Gastroesophageal sphincter (tissue), 4 donors: ENCODE measurements at regions not wholly inside any gene's neighbourhood (a gene's known extent, or its start where the extent isn't known, plus 50 kb on each side); places are given as distances from the start of the nearest gene placed in this dataset.

Experiments used
- ATAC-seq: fragments of 150-250 bp; one replicate; pipeline ENCODE4 v1.9.1; 2016; ENCODE audit warnings: mild to moderate bottlenecking, moderate library complexity
- H3K27ac ChIP-seq, 4 donors: fragments of 200-600 bp; sonication (generic) in 3 of 4; 1 replicate in 3 of 4; 2 replicates in 1 of 4; pipeline ENCODE4 v1.5.1; 2016 to 2019
- H3K27me3 ChIP-seq: fragments of 200-600 bp; sonication (generic); one replicate; pipeline ENCODE4 v1.5.1; 2019
- H3K36me3 ChIP-seq, 2 donors: fragments of 200-600 bp; sonication (generic); one replicate each; pipeline ENCODE4 v1.5.1; 2019; ENCODE audit warnings: control low read depth in 1 of 2
- H3K4me1 ChIP-seq, 3 donors: fragments of 200-600 bp; sonication (generic); 1 replicate in 2 of 3; 2 replicates in 1 of 3; pipeline ENCODE4 v1.5.1; 2016 to 2019; ENCODE audit warnings: control low read depth in 2 of 3
- H3K4me3 ChIP-seq, 2 donors: fragments of 200-600 bp; sonication (generic); one replicate each; pipeline ENCODE4 v1.5.1; 2019; ENCODE audit warnings: mild to moderate bottlenecking in 1 of 2, moderate library complexity in 1 of 2
- H3K9me3 ChIP-seq, 3 donors: fragments of 200-600 bp; sonication (generic); one replicate each; pipeline ENCODE4 v1.5.1; 2017 to 2019; ENCODE audit warnings: control low read depth in 2 of 3
- EP300 ChIP-seq: sonication (generic); formaldehyde crosslinking; IDR thresholded peaks from one replicate; pipeline ENCODE4 v1.6.1; 2017; ENCODE audit warnings: antibody characterized with exemption, mild to moderate bottlenecking
- POLR2A ChIP-seq, 2 donors: fragments of 450-650 bp; IDR thresholded peaks; one replicate each; pipeline ENCODE4 v1.6.1; 2017; ENCODE audit warnings: antibody characterized with exemption in 2 of 2, mild to moderate bottlenecking in 2 of 2, moderate library complexity in 1 of 2
- POLR2AphosphoS5 ChIP-seq: sonication (generic); formaldehyde crosslinking; IDR thresholded peaks from one replicate; pipeline ENCODE4 v1.6.1; 2017; ENCODE audit warnings: antibody characterized with exemption
- WGBS, 2 donors: methylation state at CpG; one replicate each; pipeline ENCODE4 v1.1.5; 2018; ENCODE audit warnings: low coverage in 1 of 2; 5-methylcytosine and 5-hydroxymethylcytosine counted together
- TF ChIP-seq, protein P1 (sequence below), 4 experiments: fragments of 200-600 bp in 2 of 4; fragments of 450-650 bp in 2 of 4; sonication (generic) in 1 of 4; IDR thresholded peaks; one replicate each; pipeline ENCODE4 v1.5.1; 2017 to 2019; ENCODE audit warnings: antibody characterized with exemption in 4 of 4, mild to moderate bottlenecking in 2 of 4, moderate library complexity in 2 of 4

- Histone ChIP-seq H3K36me3 (no peaks in the 10 kb centered on the region), H3K27me3 (peaks cover 16% of the 10 kb centered on the region), H3K9me3 (no peaks in the 10 kb centered on the region), H3K4me3 (no peak overlapping the region), H3K27ac (no peak overlapping the region), H3K4me1 (no peaks in the 10 kb centered on the region)
- ATAC-seq, result no peak
- TF ChIP-seq POLR2AphosphoS5 (no peak), POLR2A (IDR thresholded peaks at IDR 0.05) (no peak), EP300 (no peak)
- TF ChIP-seq, protein P1, sequence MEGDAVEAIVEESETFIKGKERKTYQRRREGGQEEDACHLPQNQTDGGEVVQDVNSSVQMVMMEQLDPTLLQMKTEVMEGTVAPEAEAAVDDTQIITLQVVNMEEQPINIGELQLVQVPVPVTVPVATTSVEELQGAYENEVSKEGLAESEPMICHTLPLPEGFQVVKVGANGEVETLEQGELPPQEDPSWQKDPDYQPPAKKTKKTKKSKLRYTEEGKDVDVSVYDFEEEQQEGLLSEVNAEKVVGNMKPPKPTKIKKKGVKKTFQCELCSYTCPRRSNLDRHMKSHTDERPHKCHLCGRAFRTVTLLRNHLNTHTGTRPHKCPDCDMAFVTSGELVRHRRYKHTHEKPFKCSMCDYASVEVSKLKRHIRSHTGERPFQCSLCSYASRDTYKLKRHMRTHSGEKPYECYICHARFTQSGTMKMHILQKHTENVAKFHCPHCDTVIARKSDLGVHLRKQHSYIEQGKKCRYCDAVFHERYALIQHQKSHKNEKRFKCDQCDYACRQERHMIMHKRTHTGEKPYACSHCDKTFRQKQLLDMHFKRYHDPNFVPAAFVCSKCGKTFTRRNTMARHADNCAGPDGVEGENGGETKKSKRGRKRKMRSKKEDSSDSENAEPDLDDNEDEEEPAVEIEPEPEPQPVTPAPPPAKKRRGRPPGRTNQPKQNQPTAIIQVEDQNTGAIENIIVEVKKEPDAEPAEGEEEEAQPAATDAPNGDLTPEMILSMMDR (IDR thresholded peaks at IDR 0.05), result no peak
- WGBS, 2 donors, result 87% methylated on average over 3 of the region's 3 CpGs; no CpG with 5 or more reads in 1 of the 2 donors
These were observed 174.6 kb upstream of the FOXD3 start for GRCh38 chr1:63147783-63148182.

GRCh38 chr1:63148825-63149645 is 173.3 kb upstream of the FOXD3 start:
- H3K4me1 ChIP-seq, result no peaks in the 10 kb centered on the region
- 9 to 18% methylated on average over 3 of the region's 3 CpGs for WGBS, 2 donors
- peaks cover 25% of the 10 kb centered on the region for H3K27me3 ChIP-seq
- no peak for ATAC-seq
- H3K9me3 ChIP-seq, result no peaks in the 10 kb centered on the region
- no peaks in the 10 kb centered on the region for H3K36me3 ChIP-seq
- no peak overlapping the region for H3K27ac ChIP-seq
- TF ChIP-seq POLR2A (IDR thresholded peaks at IDR 0.05) (no peak), EP300 (no peak), POLR2AphosphoS5 (no peak)
- TF ChIP-seq, protein P1 (IDR thresholded peaks at IDR 0.05), result peak in 1 of 4 experiments; percentile 33
- H3K4me3 ChIP-seq, result no peak overlapping the region

- ATAC-seq, result no peak
- WGBS, 2 donors, result 43 to 76% methylated on average over 3 of the region's 3 CpGs
These were observed 169.8 kb upstream of the FOXD3 start for GRCh38 chr1:63152572-63152971.

GRCh38 chr1:63155437-63155836 is 166.9 kb upstream of the FOXD3 start:
- WGBS, 2 donors, result 54 to 66% methylated on average over 2 of the region's 2 CpGs
- peaks cover 20% of the 10 kb centered on the region for H3K27me3 ChIP-seq
- TF ChIP-seq, protein P1 (IDR thresholded peaks at IDR 0.05), result no peak
- TF ChIP-seq POLR2AphosphoS5 (no peak), EP300 (no peak), POLR2A (IDR thresholded peaks at IDR 0.05) (no peak)

More at GRCh38 chr1:63152572-63152971, 169.8 kb upstream of the FOXD3 start:
- TF ChIP-seq, protein P1 (IDR thresholded peaks at IDR 0.05), result no peak
- no peak for TF ChIP-seq POLR2A (IDR thresholded peaks at IDR 0.05)
- TF ChIP-seq EP300, result no peak
- TF ChIP-seq POLR2AphosphoS5, result no peak
- H3K9me3 ChIP-seq, result no peaks in the 10 kb centered on the region
- no peak overlapping the region for H3K27ac ChIP-seq
- H3K27me3 ChIP-seq, result peaks cover 22% of the 10 kb centered on the region
- H3K4me3 ChIP-seq, result no peak overlapping the region
- no peaks in the 10 kb centered on the region for H3K4me1 ChIP-seq
- no peaks in the 10 kb centered on the region for H3K36me3 ChIP-seq

DNA sequence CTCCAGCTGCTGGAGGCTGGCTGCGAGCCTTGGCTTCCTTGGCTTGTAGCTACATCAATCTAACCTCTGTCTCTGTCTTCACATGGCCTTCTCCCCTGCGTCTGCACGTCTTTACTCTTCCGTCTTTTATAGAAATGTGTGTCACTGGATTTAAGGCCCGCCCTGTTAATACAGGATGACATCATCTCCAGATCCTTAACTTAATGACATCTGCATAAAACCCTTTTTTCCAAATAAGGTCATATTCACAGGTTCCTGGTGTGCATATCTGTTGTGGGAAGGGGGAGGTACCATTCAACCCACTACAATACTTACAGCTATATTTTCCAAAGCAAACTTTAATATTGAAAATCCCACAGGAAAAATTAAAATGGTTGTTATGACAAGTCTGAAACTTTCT is 165.3 kb upstream of the FOXD3 start:
- H3K27ac ChIP-seq, result no peak overlapping the region
- ATAC-seq, result no peak
- TF ChIP-seq EP300, result no peak
- TF ChIP-seq POLR2A (IDR thresholded peaks at IDR 0.05), result no peak
- TF ChIP-seq POLR2AphosphoS5, result no peak
- TF ChIP-seq, protein P1 (IDR thresholded peaks at IDR 0.05), result no peak
- H3K4me1 ChIP-seq, result no peaks in the 10 kb centered on the region
- H3K27me3 ChIP-seq, result peaks cover 22% of the 10 kb centered on the region
- no peak overlapping the region for H3K4me3 ChIP-seq
- WGBS, 2 donors, result 66 to 95% methylated on average over 4 to 5 of the region's 5 CpGs
- no peaks in the 10 kb centered on the region for H3K9me3 ChIP-seq
- no peaks in the 10 kb centered on the region for H3K36me3 ChIP-seq

More at GRCh38 chr1:63155437-63155836, 166.9 kb upstream of the FOXD3 start:
- no peak overlapping the region for H3K4me3 ChIP-seq
- H3K4me1 ChIP-seq, result no peaks in the 10 kb centered on the region
- H3K27ac ChIP-seq, result no peak overlapping the region
- ATAC-seq, result no peak
- H3K36me3 ChIP-seq, result no peaks in the 10 kb centered on the region
- H3K9me3 ChIP-seq, result no peaks in the 10 kb centered on the region
